GM23338 (cell line): ENCODE measurements at regions not wholly inside any gene's neighbourhood (a gene's known extent, or its start where the extent isn't known, plus 50 kb on each side); places are given as distances from the start of the nearest gene placed in this dataset.
A peak's percentile ranks its signal among the peaks of the same experiment; 100 is the strongest.
"Not testable (repeated sequence)": the region's sequence is repeated elsewhere in the genome, so short reads cannot be mapped to it uniquely, and the experiment has no call there.

Source experiments
- ATAC-seq: fragments of 200-7000 bp; cut with Tn5 transposase; 3 replicates; pipeline ENCODE4 v1.9.1; 2020
- DNase-seq: peaks from one replicate; pipeline ENCODE4 v3.0.0-alpha.2; 2015; ENCODE audit warnings: low spot score
- H2AFZ ChIP-seq: fragments of 200-600 bp; sonication (generic); 2 replicates; pipeline ENCODE4 v1.8.0; 2016; ENCODE audit warnings: antibody characterized with exemption, mild to moderate bottlenecking, moderate library complexity
- H3F3A ChIP-seq: fragments of 200-600 bp; sonication (generic); replicated peaks from 2 replicates; pipeline ENCODE4 v1.8.0; 2017; ENCODE audit warnings: antibody characterized with exemption, mixed run types, low read depth
- H3K27ac ChIP-seq: fragments of 200-600 bp; sonication (generic); 2 replicates; pipeline ENCODE4 v1.6.1; 2016; ENCODE audit warnings: low read depth
- H3K27me3 ChIP-seq: fragments of 200-600 bp; sonication (generic); 2 replicates; pipeline ENCODE4 v1.8.0; 2016; ENCODE audit warnings: mild to moderate bottlenecking, mixed run types, moderate library complexity; ENCODE audit not compliant: insufficient read depth
- H3K36me3 ChIP-seq: fragments of 200-600 bp; sonication (generic); 2 replicates; pipeline ENCODE4 v1.8.0; 2016; ENCODE audit warnings: mild to moderate bottlenecking; ENCODE audit not compliant: insufficient read depth
- H3K4me1 ChIP-seq: fragments of 200-600 bp; sonication (generic); 2 replicates; pipeline ENCODE4 v1.8.0; 2016; ENCODE audit warnings: mild to moderate bottlenecking, moderate library complexity; ENCODE audit not compliant: insufficient read depth
- H3K4me2 ChIP-seq: fragments of 200-600 bp; sonication (generic); 2 replicates; pipeline ENCODE4 v1.7.1; 2017; ENCODE audit warnings: mixed run types
- H3K4me3 ChIP-seq: fragments of 200-600 bp; sonication (generic); 2 replicates; pipeline ENCODE4 v1.6.1; 2016; ENCODE audit warnings: mixed run types
- H3K79me2 ChIP-seq: fragments of 200-600 bp; sonication (generic); replicated peaks from 2 replicates; pipeline ENCODE4 v1.8.0; 2017; ENCODE audit warnings: mild to moderate bottlenecking; ENCODE audit not compliant: insufficient read depth
- H3K9me2 ChIP-seq: fragments of 200-600 bp; sonication (generic); 2 replicates; pipeline ENCODE4 v1.8.0; 2017; ENCODE audit not compliant: insufficient read depth
- H4K20me1 ChIP-seq: fragments of 200-600 bp; sonication (generic); replicated peaks from 2 replicates; pipeline ENCODE4 v1.8.0; 2017; ENCODE audit warnings: mild to moderate bottlenecking; ENCODE audit not compliant: insufficient read depth
- H3K27ac Mint-ChIP-seq: 2 replicates; pipeline ENCODE4 v1.8.0; 2020; ENCODE audit warnings: inconsistent platforms, mild to moderate bottlenecking, moderate library complexity, mixed read lengths
- H3K27me3 Mint-ChIP-seq: 3 replicates; pipeline ENCODE4 v1.8.0; 2022; ENCODE audit warnings: low read depth, mild to moderate bottlenecking, moderate library complexity, mixed read lengths, inconsistent platforms; ENCODE audit not compliant: insufficient read depth, poor library complexity
- H3K36me3 Mint-ChIP-seq: 3 replicates; pipeline ENCODE4 v1.8.0; 2021; ENCODE audit warnings: low read depth, mild to moderate bottlenecking, inconsistent platforms, moderate library complexity, mixed read lengths
- H3K4me1 Mint-ChIP-seq: 3 replicates; pipeline ENCODE4 v1.8.0; 2020; ENCODE audit warnings: mild to moderate bottlenecking, inconsistent platforms, mixed read lengths
- H3K4me3 Mint-ChIP-seq: 3 replicates; pipeline ENCODE4 v1.8.0; 2021; ENCODE audit warnings: moderate library complexity, mild to moderate bottlenecking, inconsistent platforms, mixed read lengths
- H3K9me3 Mint-ChIP-seq: 3 replicates; pipeline ENCODE4 v1.8.0; 2020; ENCODE audit warnings: moderate library complexity, mild to moderate bottlenecking, inconsistent platforms, mixed read lengths

DNA sequence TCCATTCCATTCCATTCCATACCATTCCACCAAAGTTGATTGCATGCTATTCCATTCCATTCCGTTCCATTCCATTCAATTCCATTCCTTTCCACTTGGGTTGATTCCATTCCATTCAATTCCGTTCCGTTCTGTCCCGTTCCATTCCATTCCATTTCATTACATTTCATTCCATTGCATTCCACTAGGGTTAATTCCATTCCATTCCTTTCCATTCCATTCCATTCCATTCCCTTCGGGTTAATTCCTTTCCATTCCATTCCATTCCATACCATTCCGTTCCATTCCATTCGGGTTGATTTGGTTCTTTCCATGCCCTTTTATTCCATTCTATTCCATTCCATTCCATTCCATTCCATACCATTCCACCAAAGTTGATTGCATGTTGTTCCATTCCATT is 131.9 kb downstream of the CWH43 start:
- DNase-seq, H3K27ac Mint-ChIP-seq, ATAC-seq, H3K79me2 ChIP-seq, H3K27ac ChIP-seq, H4K20me1 ChIP-seq, H3K36me3 ChIP-seq, H3K27me3 ChIP-seq, H3K4me1 Mint-ChIP-seq, H3K9me2 ChIP-seq, H3K4me2 ChIP-seq, H2AFZ ChIP-seq, H3K4me3 Mint-ChIP-seq, H3K4me3 ChIP-seq, H3K4me1 ChIP-seq: not testable (repeated sequence)
- peaks cover 18% of the 10 kb centered on the region for H3F3A ChIP-seq
- peaks cover 78% of the 10 kb centered on the region for H3K36me3 Mint-ChIP-seq
- H3K27me3 Mint-ChIP-seq, result peaks cover 55% of the 10 kb centered on the region
- peaks cover 82% of the 10 kb centered on the region for H3K9me3 Mint-ChIP-seq

DNA sequence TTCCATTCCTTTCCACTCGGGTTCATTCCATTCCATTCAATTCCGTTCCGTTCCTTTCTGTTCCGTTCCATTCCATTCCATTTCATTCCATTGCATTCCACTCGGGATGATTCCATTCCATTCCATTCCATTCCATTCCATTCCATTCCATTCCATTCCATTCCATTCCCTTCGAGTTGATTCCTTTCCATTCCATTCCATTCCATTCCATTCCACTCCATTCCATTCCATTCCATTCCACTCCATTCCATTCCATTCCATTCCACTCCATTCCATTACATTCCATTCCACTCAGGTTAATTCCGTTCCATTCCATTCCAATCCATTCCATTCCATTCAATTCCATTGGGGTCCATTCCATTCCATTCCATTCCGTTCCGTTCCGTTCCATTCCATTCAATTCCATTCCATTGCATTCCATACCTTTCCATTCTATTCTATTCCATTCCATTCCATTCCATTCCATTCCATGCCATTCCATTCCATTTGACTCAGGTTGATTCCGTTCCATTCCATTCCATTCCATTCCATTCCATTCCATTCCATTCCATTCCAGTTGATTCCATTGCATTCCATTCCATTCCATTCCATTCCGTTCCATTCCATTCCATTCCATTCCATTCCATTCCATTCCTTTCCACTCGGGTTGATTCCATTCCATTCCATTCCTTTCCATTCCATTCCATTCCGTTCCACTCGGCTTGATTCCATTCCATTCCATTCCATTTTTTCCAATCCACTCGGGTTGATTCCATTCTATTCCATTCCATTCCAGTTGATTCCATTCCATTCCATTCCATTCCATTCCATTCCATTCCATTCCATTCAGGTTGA is 132.5 kb downstream of the CWH43 start:
- not testable (repeated sequence) for H3K27ac ChIP-seq, H3K36me3 ChIP-seq, H4K20me1 ChIP-seq, H3K27me3 ChIP-seq, H3K4me1 Mint-ChIP-seq, H3K9me2 ChIP-seq, H3K27ac Mint-ChIP-seq, H2AFZ ChIP-seq, H3K4me1 ChIP-seq, H3K4me3 Mint-ChIP-seq, H3K79me2 ChIP-seq, H3K4me2 ChIP-seq
- peaks cover 51% of the 10 kb centered on the region for H3K27me3 Mint-ChIP-seq
- peaks cover 81% of the 10 kb centered on the region for H3K9me3 Mint-ChIP-seq
- Histone ChIP-seq H3F3A (peaks cover 18% of the 10 kb centered on the region), H3K4me3 (peak overlapping the region; percentile 21; the same call in 1 of the 2 replicates)
- peaks cover 74% of the 10 kb centered on the region for H3K36me3 Mint-ChIP-seq
- DNase-seq (peak; percentile 17), ATAC-seq (peak; percentile 46; the same call in 2 of the 3 replicates)

DNA sequence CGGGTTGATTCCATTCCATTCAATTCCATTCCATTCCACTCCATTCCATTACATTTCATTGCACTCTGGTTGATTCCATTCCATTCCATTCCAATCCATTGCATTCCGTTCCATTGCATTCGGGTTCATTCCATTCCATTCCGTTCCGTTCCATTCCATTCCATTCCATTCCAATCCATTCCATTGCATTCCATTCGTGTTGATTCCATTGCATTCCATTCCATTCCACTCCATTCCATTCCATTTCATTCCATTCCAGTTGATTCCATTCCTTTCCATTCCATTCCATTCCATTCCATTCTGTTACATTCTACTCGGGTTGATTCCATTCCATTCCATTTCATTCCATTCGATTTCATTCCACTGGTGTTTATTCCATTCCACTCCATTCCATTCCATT is 133.3 kb downstream of the CWH43 start:
- H4K20me1 ChIP-seq, H3K9me2 ChIP-seq, H3K27ac Mint-ChIP-seq, H3K4me2 ChIP-seq, H3K27ac ChIP-seq, H2AFZ ChIP-seq, H3K4me1 Mint-ChIP-seq, DNase-seq, ATAC-seq, H3K4me3 Mint-ChIP-seq, H3K4me1 ChIP-seq, H3K27me3 ChIP-seq, H3K36me3 ChIP-seq, H3K79me2 ChIP-seq: not testable (repeated sequence)
- peaks cover 68% of the 10 kb centered on the region for H3K36me3 Mint-ChIP-seq
- peaks cover 76% of the 10 kb centered on the region for H3K9me3 Mint-ChIP-seq
- H3F3A ChIP-seq, result peaks cover 18% of the 10 kb centered on the region
- H3K4me3 ChIP-seq, result peak overlapping the region; percentile 21; the same call in 1 of the 2 replicates
- peaks cover 49% of the 10 kb centered on the region for H3K27me3 Mint-ChIP-seq

DNA sequence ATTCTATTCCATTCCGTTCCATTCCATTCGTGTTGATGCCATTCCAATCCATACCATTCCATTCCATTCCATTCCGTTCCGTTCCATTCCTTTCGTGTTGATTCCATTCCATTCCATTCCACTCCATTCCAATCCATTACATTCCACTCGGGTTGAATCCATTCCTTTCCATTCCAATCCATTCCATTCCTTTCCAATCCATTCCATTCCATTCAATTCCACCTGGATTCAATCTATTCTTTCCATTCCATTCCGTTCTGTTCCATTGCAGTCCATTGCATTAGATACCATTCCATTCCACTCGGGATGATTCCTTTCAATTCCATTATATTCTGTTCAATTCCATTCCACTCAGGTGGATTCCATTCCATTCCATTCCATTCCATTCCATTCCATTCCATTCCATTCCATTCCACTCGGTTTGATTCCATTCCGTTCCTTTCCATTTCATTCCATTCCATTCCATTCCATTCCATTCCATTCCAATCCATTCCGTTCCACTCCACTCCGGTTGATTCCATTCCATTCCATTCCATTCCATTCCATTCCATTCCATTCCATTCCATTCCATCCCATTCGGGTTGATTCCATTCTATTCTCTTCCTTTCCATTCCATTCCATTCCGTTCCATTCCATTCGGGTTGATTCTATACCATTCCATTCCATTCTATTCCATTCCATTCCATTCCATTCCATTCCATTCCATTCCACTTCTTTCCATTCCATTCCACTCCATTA is 134.1 kb downstream of the CWH43 start:
- Mint-ChIP-seq H3K27me3 (peaks cover 47% of the 10 kb centered on the region), H3K9me3 (peaks cover 67% of the 10 kb centered on the region), H3K36me3 (peaks cover 59% of the 10 kb centered on the region)
- not testable (repeated sequence) for H3K4me1 Mint-ChIP-seq, H4K20me1 ChIP-seq, H3K27ac ChIP-seq, H3K4me2 ChIP-seq, H2AFZ ChIP-seq, H3K36me3 ChIP-seq, H3K9me2 ChIP-seq, H3K79me2 ChIP-seq, H3K4me3 Mint-ChIP-seq, H3K27ac Mint-ChIP-seq, DNase-seq, H3K27me3 ChIP-seq, ATAC-seq, H3K4me1 ChIP-seq
- Histone ChIP-seq H3K4me3 (peak overlapping the region; percentile 8; the same call in 1 of the 2 replicates), H3F3A (peaks cover 18% of the 10 kb centered on the region)

DNA sequence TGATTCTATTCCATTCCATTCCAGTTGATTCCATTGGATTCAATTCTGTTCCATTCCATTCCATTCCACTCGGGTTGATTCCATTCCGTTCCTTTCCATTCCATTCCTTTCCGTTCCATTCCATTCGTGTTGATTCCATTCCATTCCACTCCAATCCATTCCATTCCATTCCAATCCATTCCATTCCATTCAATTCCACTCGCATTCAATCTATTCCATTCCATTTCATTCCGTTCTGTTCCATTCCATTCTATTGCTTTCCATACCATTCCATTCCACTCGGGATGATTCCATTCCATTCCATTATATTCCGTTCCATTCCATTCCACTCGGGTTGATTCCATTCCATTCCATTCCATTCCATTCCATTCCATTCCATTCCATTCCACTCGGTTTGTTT is 134.7 kb downstream of the CWH43 start:
- H3K4me1 Mint-ChIP-seq, result not testable (repeated sequence)

DNA sequence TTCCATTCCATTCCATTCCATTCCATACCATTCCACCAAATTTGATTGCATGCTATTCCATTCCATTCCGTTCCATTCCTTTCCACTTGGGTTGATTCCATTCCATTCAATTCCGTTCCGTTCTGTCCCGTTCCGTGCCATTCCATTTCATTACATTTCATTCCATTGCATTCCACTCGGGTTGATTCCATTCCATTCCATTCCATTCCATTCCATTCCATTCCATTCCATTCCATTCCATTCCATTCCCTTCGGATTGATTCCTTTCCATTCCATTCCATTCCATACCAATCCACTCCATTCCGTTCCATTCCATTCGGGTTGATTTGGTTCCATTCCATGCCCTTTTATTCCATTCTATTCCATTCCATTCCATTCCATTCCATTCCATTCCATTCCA is 140.4 kb downstream of the CWH43 start:
- H3K4me3 ChIP-seq, result not testable (repeated sequence)

More for the DNA sequence above, 134.7 kb downstream of the CWH43 start:
- not testable (repeated sequence) for H3K36me3 ChIP-seq, H3K27ac Mint-ChIP-seq, H4K20me1 ChIP-seq, H3K4me2 ChIP-seq, H2AFZ ChIP-seq, H3K27ac ChIP-seq, H3K4me1 ChIP-seq, H3K4me3 Mint-ChIP-seq, H3K79me2 ChIP-seq, H3K9me2 ChIP-seq, ATAC-seq, H3K27me3 ChIP-seq
- Mint-ChIP-seq H3K9me3 (peaks cover 61% of the 10 kb centered on the region), H3K27me3 (peaks cover 44% of the 10 kb centered on the region), H3K36me3 (peaks cover 53% of the 10 kb centered on the region)
- DNase-seq, result peak; percentile 42
- Histone ChIP-seq H3F3A (peaks cover 18% of the 10 kb centered on the region), H3K4me3 (peak overlapping the region; percentile 23; the same call in 1 of the 2 replicates)

More for the DNA sequence above, 140.4 kb downstream of the CWH43 start:
- not testable (repeated sequence) for H3K9me2 ChIP-seq, H3K36me3 ChIP-seq, H3K27ac ChIP-seq, H3K4me1 ChIP-seq, H3K79me2 ChIP-seq, H3K4me3 Mint-ChIP-seq, H3K27ac Mint-ChIP-seq, H4K20me1 ChIP-seq, ATAC-seq, H3K4me2 ChIP-seq, H3F3A ChIP-seq, H3K4me1 Mint-ChIP-seq, H2AFZ ChIP-seq, H3K27me3 ChIP-seq, H3K27me3 Mint-ChIP-seq, DNase-seq
- Mint-ChIP-seq H3K36me3 (peaks cover 14% of the 10 kb centered on the region; the same call in 2 of the 3 replicates), H3K9me3 (peaks cover 39% of the 10 kb centered on the region)
